Transverse colon (tissue), 4 donors: ENCODE measurements at regions not wholly inside any gene's neighbourhood (a gene's known extent, or its start where the extent isn't known, plus 50 kb on each side); places are given as distances from the start of the nearest gene placed in this dataset.

Experiments used
- EP300 ChIP-seq: sonication (generic); formaldehyde crosslinking; IDR thresholded peaks from one replicate; pipeline ENCODE4 v1.6.1; 2017; ENCODE audit warnings: antibody characterized with exemption, low read depth
- POLR2A ChIP-seq: fragments of 450-650 bp; IDR thresholded peaks from one replicate; pipeline ENCODE4 v1.6.1; 2016; ENCODE audit warnings: antibody characterized with exemption, mild to moderate bottlenecking, moderate library complexity
- POLR2AphosphoS5 ChIP-seq, 3 donors: sonication (generic); formaldehyde crosslinking; IDR thresholded peaks; one replicate each; pipeline ENCODE4 v1.6.1; 2016; ENCODE audit warnings: antibody characterized with exemption in 3 of 3
- TF ChIP-seq, protein P1 (sequence below), 5 experiments: fragments of 200-600 bp in 3 of 5; fragments of 450-650 bp in 2 of 5; sonication (generic) in 3 of 5; IDR thresholded peaks; 1 replicate in 2 of 5; 2 replicates in 3 of 5; pipeline ENCODE4 v1.5.1; 2016 to 2017; ENCODE audit warnings: antibody characterized with exemption in 5 of 5, inconsistent platforms in 3 of 5, mild to moderate bottlenecking in 2 of 5, moderate library complexity in 1 of 5

DNA sequence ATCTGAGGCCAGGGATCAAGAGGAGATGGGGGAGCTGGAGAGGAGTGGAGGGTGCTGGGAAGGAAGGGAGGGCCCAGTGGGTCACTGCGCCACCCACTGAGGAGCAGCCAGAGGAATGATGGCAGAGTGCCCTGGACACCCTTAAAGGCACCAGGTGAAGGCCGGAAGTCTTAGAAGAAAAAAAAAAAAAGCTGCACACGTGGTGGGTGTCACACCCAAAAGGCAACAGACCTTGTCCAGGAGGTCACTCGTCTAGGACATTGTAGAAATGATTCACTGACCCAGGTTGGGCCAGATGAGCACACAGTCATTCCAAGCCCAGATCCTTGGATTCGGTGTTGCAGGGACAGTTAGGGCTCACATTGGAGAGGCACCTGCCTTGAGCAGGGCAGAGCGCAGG lies 93.5 kb upstream of the TRIM2 start:
- TF ChIP-seq, protein P1, sequence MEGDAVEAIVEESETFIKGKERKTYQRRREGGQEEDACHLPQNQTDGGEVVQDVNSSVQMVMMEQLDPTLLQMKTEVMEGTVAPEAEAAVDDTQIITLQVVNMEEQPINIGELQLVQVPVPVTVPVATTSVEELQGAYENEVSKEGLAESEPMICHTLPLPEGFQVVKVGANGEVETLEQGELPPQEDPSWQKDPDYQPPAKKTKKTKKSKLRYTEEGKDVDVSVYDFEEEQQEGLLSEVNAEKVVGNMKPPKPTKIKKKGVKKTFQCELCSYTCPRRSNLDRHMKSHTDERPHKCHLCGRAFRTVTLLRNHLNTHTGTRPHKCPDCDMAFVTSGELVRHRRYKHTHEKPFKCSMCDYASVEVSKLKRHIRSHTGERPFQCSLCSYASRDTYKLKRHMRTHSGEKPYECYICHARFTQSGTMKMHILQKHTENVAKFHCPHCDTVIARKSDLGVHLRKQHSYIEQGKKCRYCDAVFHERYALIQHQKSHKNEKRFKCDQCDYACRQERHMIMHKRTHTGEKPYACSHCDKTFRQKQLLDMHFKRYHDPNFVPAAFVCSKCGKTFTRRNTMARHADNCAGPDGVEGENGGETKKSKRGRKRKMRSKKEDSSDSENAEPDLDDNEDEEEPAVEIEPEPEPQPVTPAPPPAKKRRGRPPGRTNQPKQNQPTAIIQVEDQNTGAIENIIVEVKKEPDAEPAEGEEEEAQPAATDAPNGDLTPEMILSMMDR (IDR thresholded peaks at IDR 0.05), result no peak
- TF ChIP-seq POLR2A, result no peak
- no peak for TF ChIP-seq POLR2AphosphoS5 (IDR thresholded peaks at IDR 0.05)
- TF ChIP-seq EP300, result no peak
